Urothelium cell line (cell line): ENCODE measurements at regions not wholly inside any gene's neighbourhood (a gene's known extent, or its start where the extent isn't known, plus 50 kb on each side); places are given as distances from the start of the nearest gene placed in this dataset.

Experiments used
- DNase-seq: peaks from one replicate; pipeline ENCODE4 v3.0.0; 2011; ENCODE audit warnings: low spot score, mixed read lengths
- FAIRE-seq: peaks from 2 replicates; lab custom pipeline; 2011; peaks lifted over from hg19 to GRCh38; lab: Jason Lieb, UNC

DNA sequence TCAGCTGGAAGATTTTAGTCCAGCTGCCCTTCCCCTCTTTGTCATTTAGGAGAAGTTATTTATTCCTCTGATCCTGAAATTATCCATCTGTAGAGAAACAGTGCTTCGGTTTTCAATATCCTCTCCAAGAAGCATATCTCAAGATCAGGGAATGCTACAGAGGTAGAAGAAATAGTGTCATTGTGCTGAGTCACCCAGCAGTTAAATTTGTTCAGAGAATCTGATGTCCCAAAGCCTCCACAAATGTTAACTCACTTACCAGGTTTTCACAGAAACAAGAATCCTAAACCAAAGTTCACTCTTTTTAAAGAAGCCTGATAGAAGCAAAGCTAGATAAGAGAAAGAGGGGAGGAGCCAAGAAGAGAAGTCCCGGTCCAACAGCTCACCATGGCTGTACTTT, 480.7 kb upstream of the GYPC start:
- FAIRE-seq (no peak), DNase-seq (no peak)

DNA sequence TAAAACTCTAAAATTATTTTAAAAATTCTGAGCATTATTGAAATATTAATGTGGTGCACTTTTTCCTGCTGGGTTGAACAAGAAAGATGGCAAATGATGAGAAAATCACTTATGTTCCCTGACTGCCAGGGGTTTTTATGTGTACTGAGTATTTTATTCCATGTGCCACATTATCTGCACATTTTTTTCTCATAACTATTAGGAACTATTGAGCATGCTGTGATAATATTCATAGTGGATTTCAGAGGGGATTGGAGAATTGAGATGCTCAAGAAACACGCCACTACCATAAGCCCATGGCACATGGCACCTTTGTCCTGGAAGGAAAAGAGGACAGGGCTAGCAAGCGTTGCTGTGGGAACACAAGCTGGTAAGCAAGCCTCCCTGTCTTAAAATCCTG, 478.5 kb upstream of the GYPC start:
- no peak for FAIRE-seq
- DNase-seq: no peak

DNA sequence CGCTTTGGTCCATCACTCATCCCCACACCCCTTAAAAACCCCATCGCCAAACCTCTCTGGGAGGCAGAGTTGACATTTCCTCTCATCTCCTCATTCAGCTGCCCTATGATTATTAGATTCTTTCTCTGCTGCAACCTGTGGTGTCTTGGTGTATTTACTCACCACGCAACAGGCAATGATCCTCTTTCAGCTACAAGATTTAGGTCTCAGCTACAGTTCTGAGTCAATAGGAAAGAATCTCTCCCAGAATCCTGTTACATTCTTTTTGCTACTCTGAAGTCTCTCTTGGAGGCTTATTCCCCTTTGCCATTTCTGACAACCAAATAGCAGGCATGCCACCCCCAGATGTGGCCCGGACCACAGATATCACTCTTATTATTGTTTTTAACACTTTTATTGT, 468.3 kb upstream of the GYPC start:
- DNase-seq: peak; percentile 54
- peak; percentile 27 for FAIRE-seq

DNA sequence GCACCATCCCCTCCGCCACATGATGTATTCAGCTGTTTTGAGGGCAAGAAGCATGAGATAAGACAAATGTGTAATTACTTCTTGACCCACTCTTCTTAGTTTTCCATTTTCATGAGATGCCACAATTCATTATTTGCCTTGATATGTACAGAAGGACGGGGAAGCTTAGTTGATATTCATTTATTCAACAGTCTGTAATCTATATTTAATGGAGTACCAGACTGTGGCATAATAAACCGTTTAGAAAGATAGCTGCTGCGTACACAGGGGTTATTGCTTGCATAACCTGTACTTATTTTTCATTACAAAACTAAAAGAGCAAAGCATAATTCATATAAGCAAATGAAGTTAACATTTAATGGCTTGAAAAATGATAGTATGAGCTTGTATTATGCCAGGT, 466.4 kb upstream of the GYPC start:
- DNase-seq: no peak
- FAIRE-seq: no peak

DNA sequence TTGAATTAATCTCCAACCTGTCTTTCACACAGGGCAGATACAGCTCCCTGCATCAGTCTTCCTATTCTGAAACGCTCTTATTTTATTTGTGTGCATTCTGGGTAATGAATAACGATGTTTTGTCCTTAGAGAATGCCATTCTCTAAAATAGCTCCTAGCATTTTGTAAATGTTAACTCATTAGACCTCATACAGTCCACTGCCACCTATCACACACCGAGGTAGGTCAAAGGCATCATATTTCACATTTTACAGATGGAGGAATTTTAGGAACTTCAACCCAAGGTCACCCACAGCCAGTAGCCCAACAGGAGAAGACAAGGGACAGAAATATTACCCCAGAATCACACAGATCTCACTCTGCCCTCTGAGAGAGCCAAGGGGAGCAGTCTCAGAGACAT, 455.4 kb upstream of the GYPC start:
- no peak for FAIRE-seq

DNA sequence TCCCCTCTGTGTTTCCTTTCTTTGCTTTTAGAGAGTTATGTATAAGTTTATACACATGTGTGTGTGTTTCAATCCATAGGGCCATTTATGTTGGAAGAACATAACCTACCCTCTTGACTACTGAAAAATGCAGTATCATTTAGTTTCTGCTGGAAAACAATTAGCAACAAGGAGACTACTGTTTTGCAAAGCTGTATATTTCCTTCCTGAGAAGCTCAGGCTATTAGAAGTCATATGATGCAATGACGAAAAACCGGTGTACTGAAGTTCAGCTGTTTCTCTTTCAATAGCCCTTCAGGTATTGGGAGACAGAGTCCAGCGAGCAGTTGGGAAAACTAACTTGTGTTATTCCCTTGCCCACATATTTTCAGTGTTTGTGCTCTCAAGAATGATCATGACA, 447.7 kb upstream of the GYPC start:
- FAIRE-seq: no peak
- DNase-seq: no peak

More for the DNA sequence above, 455.4 kb upstream of the GYPC start:
- DNase-seq: no peak

DNA sequence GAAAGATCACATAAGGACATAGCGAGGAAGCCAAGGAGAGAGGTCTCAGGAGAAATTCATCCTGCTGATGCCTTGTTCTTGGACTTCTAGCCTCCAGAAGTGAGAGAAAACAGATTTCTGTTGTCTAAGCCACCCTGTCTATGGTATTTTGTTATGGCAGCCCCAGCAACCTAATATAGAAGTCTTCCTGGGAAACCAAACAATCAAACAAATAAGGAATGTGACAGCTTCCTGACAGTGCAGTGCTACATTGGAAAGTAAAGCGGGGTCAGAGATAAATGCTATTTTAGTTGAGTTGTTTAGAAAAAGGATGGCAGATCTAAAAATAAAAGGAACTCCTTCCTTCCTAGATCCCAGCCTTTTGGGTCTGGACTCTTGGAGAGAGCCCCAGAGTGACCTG, 443.2 kb upstream of the GYPC start:
- FAIRE-seq: no peak
- DNase-seq: no peak

DNA sequence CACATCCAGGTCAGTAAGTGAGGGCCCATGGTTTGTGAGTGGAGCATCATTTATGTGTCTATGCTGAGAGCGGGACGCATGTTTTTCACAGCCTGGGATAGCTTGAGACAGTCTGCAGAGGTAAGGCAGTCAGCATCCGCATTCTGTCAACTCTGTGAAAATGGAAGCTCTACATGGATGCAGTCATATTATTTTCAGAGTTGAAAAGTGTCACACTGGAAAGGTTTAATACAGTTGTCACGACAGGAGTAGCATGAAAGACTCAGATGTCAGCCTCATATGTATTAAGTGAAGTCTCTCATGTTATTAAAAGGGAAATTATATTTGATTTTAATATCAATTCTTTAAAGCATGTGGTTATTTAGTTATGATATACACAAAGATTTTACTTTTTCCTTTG, 436.9 kb upstream of the GYPC start:
- DNase-seq (no peak), FAIRE-seq (no peak)

DNA sequence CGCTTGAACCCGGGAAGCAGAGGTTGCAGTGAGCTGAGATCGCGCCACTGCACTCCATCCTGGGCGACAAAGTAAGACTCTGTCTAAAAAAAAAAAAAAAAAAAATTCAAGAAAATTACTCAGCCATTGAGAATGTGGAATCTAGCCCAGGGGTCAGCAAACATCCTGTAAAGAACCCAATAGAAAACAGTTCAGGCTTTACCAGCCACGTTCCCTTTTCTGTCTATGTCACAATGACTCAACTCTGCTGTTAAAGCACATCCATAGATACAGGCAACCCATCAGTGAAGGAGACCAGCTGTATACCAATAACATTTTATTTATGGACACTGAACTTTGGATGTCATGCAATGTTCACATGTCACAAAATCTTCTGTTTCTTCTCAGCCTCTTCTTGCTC, 435.6 kb upstream of the GYPC start:
- FAIRE-seq: no peak

DNA sequence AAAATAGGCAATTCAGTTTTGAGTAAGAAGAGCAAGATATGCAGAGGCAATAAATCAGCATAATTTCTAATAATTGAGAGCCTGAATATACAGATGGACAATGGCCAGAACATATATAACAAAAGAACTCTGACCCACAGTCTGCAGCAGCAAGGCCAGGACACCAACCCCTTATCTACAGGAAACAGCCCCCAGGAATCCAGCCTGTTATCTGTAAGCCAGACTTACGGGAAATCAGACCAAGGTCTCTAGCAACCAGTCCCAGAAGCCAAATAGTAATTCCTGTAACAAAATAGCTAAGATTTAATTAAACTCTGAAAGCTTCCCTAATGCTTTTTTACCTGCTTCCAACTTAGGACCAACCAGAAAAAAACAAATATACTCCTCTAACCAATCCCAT, 434.5 kb upstream of the GYPC start:
- FAIRE-seq (no peak), DNase-seq (no peak)

More for the DNA sequence above, 435.6 kb upstream of the GYPC start:
- peak; percentile 58 for DNase-seq

DNA sequence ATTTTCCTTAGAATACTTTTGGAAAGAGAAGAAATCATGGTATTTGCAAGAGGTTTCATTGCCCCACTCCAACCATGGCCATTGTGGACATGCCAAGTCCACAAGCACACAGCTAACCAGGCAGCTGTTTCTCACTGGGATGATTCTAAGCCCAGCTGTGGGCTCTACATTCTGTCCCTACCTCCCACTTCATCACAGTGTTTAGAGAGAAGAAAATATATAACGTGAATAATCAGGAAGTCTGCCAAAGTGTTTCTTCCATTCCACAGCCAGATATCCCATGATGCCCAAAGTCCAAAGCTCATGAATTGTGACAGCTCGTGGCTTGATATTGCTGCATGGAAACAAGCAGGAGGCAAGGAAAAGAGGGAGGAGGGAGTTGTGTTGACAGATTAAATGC, 433.7 kb upstream of the GYPC start:
- DNase-seq: no peak
- no peak for FAIRE-seq

DNA sequence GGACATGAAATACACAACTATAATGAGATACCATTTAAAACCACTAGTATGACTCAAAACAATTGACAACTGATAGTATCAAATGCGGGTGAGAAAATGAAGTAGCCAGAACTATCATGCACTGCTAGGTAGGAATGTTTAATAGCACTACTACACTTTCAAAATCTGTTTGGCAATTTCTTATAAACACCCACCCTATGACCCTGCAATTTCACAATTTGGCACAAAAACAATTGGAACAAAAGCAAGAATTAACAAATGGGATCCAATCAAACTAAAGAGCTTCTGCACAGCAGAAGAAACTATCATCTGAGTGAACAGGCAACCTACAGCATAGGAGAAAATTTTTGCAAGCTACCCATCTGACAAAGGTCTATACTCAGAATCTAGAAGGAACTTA, 431.2 kb upstream of the GYPC start:
- FAIRE-seq: no peak
- DNase-seq: no peak

DNA sequence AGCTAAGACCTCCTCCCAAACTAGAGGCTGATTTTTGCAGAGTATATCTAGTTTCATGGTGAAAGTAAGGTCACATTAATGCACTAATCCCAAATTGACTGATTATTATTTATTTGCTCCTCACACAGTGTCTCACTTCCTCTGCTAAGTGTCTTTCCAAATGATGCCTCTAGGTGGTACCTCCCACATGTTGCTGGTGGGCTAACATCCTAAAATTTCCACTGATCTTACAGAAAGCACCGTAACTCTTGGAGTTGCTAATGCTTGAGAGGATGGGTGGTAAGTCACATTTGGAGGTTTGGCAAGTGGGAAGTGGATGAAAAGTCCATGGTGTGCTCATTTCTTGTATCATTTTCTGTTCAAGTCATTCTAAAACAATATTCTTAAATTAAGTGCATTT, 428.7 kb upstream of the GYPC start:
- peak; percentile 28 for DNase-seq

DNA sequence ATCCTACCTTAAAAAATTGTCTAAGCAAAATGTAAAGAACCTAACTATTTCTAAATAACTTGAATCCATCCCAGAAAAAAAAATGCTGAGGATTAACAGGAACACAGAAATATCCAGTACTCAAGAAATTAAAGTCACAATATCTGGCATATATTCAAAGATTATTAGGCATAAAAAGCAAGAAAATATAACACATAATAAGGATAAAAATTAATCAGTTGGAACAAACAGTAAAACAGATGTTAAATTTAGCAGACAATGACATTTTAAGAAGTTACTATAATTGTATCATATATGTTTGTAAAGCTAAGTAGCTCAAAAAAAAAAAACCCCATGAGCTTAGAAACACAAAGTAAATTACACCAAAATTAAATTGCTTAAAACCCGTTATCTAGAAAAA, 427.4 kb upstream of the GYPC start:
- no peak for FAIRE-seq
- no peak for DNase-seq

More for the DNA sequence above, 428.7 kb upstream of the GYPC start:
- no peak for FAIRE-seq

DNA sequence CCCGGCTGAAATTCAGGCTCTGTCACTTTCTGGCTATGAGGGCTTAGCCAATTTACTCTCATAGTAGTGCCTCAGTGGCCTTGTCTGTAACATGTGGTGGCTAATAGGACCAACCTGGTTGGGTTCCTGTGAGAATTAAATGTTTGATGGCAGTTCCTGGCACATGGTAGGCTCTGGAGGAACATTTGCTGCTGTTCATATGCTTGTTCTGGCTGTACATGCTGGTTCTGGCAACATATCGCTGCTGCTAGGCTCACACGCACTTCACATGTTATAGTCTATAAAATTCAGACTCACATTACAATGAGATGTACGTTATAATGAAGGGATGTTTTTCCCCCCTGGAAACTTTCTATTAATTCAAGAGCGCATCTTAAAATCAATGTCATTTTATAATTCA, 417.7 kb upstream of the GYPC start:
- FAIRE-seq (no peak), DNase-seq (no peak)

DNA sequence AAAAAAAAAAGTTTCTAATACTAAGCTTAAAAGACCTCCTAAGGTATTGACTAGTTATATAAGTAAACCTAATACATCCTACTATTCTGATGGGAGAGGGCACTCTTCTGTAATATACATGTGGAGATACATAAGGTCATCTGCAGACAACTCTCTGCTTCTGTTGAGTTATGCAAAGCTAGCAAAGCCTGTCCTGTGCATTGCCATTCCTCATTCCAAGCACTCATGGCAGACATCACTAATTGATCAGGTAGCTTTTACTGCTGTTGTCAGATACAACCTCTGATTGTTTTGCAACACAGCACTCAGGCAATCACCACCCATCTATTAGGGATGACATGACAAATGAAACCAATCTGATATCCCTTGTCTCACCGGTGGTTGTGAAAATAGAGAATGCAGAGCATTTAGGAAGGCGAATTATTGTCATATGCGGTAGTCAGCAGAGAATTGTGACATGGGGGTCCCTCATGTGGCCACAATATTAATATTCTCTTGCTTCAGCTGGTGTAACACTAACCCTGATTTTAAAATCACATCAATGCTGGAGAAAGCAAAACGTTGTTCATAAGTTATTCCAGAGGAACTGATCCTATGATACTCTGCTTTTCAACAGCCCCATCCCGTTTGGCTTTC, 416.5 kb upstream of the GYPC start:
- no peak for DNase-seq
- no peak for FAIRE-seq

DNA sequence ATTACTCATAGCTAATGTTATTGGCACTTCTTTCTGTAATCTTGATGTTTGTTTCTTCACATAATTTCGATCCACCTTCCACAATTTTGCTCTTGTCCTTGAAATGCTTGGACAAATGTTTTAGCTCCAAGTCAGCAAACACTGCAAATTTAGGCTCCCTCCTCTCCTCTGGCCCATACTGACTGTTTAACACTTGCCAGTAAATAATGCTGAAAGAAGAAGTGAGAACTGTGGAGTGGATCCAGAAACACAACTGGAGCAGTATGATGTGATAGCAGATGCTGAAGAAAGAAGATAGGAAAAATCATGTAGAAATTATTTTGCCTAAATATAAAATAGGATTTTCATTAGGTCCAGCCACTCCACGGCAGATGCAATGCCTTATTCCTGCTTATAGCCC, 415.0 kb upstream of the GYPC start:
- FAIRE-seq (no peak), DNase-seq (no peak)

DNA sequence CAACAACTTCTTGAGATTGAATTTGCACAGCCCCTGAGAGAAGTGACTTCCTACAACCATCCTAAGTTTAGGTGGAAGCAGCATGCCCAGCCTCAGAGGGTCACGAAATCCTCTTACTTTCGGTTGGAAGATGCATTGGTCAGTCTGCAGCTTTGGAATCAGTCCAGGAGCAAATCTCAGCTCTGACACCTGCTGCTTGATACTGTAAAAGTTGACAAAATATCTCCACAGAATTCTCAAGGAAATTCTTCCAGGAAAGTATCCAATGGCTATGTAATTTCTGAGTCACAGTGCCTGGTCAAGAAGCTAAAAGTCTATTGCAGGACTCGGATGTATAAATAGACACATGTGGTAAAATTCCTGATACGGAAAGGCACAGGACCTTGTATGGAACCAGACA, 414.5 kb upstream of the GYPC start:
- DNase-seq (no peak), FAIRE-seq (no peak)

DNA sequence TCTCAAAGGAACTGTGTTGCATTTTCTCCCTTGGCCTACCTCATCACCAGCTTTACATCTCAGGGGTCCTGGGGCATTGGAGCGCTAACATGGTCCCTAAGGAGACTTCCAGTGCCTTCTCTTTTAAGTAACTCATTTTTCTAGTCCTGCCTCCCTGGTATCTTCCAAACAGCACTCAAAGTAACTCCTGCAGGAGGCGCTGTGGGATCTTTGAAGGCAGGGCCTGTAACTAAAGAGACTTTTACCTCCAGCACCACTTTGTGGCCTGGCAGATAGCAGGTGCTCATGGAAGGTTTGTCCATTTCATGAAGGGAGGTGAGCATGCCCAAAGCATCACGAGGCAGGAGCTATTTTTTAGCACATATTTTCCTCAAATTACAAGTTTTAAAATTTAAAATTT, 411.0 kb upstream of the GYPC start:
- FAIRE-seq (no peak), DNase-seq (peak; percentile 39)

DNA sequence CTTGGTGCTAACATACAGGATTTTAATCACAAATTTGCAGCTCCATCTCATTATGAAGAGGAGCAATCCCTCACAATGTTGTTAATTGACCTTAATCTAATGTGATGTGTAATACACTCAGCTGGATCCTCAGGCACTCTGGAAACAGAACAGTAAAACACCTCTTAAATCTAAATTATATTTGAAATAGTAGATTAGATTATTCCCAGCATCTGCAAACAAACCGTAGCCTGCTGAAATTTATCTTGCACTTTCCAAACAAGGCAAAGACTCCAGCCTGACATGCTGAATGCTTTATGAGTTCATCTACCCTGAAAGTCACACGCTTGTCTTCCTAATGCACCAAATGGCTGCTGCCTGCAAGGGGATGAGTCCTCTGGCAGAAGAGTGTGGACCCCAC, 402.3 kb upstream of the GYPC start:
- FAIRE-seq: no peak

DNA sequence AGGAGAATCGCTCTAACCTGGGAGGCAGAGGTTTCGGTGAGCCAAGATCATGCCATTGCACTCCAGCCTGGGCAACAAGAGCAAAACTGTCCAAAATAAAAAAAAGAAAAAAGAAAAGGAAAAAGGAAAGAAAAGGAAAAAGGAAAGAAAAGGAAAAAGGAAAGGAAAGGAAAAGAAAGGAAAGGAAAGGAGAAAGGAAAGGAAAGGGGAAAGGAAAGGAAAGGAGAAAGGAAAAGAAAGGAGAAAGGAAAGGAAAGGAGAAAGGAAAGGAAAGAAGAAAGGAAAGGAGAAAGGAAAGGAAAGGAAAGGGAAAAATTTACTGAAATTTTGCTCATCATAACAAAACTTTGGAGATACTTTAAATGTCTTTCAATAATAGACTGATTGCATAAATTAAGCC, 391.3 kb upstream of the GYPC start:
- DNase-seq (no peak), FAIRE-seq (no peak)

More for the DNA sequence above, 402.3 kb upstream of the GYPC start:
- DNase-seq: no peak

DNA sequence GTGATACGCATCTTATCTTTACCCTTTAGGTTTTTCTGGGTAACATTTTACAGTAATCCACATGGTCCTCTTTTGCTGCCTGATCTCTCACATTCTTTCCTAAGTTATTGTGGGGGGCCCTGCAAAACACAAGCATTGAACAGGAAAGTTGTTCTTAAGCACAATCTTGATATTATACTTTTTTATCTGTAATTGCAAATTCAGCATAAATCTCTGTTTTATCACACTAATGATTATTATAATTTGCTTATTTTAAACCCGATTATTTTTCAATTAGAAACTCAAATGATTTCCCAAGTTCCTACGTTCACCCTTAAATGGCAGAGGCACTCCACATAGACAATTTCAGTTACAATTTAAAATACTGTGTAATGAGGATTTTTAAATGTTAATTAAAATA, 386.0 kb upstream of the GYPC start:
- no peak for DNase-seq
- FAIRE-seq: no peak

DNA sequence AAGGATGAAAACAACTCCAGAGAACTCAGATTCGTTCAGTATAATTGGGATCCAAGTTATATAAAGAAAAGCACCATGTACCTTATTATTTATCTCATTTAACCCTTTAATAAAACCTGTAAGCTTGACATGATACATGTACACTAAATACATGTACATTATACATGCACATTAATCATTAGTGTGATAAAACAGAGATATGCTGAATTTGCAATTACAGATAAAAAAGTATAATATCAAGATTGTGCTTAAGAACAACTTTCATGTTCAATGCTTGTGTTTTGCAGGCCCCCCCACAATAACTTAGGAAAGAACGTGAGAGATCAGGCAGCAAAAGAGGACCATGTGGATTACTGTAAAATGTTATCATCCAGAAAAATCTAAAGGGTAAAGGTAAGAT, 385.4 kb upstream of the GYPC start:
- no peak for FAIRE-seq
- no peak for DNase-seq
